BLaER1 (cell line): ENCODE measurements at regions not wholly inside any gene's neighbourhood (a gene's known extent, or its start where the extent isn't known, plus 50 kb on each side); places are given as distances from the start of the nearest gene placed in this dataset.
A peak's percentile ranks its signal among the peaks of the same experiment; 100 is the strongest.

ENCODE experiments used
- H3K27ac ChIP-seq: shearing (Covaris generic); formaldehyde crosslinking; 2 replicates; pipeline ENCODE4 v1.8.1; 2022
- H3K27me3 ChIP-seq: shearing (Covaris generic); formaldehyde crosslinking; 2 replicates; pipeline ENCODE4 v1.8.1; 2022
- H3K36me3 ChIP-seq: shearing (Covaris generic); formaldehyde crosslinking; 2 replicates; pipeline ENCODE4 v1.8.1; 2022
- H3K4me1 ChIP-seq: shearing (Covaris generic); formaldehyde crosslinking; 2 replicates; pipeline ENCODE4 v1.8.1; 2022
- H3K4me2 ChIP-seq: shearing (Covaris generic); formaldehyde crosslinking; 2 replicates; pipeline ENCODE4 v1.8.1; 2022
- H3K4me3 ChIP-seq: shearing (Covaris generic); formaldehyde crosslinking; 2 replicates; pipeline ENCODE4 v1.8.1; 2022
- H3K9ac ChIP-seq: shearing (Covaris generic); formaldehyde crosslinking; 2 replicates; pipeline ENCODE4 v1.8.1; 2022
- H3K9me3 ChIP-seq: shearing (Covaris generic); formaldehyde crosslinking; 2 replicates; pipeline ENCODE4 v1.8.1; 2022
- H4K20me1 ChIP-seq: shearing (Covaris generic); formaldehyde crosslinking; 2 replicates; pipeline ENCODE4 v1.8.1; 2022
- Cebpa-rat ChIP-seq: shearing (Covaris generic); IDR thresholded peaks from 2 replicates; pipeline ENCODE4 v1.8.1; 2022

DNA sequence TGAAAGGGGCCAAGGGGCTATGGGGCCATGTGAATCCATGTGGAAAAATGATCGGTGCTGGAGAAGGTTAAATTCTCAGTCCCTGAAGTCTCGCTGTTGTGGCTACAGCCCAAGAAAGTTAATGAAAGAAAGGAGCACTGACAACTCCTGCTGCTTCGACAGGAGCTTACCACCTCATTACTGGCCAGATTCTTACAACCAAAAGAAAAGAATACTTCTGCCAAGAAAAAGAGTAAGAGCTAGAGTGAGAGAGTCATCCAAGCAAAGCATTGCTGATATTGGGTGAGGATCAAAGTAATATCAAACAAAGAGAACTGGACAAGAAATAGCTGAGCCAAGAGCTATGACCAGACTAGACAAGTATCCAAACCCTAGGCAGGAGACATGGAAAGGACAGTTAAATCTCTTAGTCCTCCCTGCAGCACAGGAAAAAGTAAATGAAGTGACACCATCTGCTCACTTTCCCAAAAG is 348.4 kb upstream of the PLSCR5 start:
- Histone ChIP-seq H3K9me3 (no peaks in the 10 kb centered on the region), H3K27ac (no peak overlapping the region), H3K36me3 (no peaks in the 10 kb centered on the region), H3K27me3 (no peaks in the 10 kb centered on the region), H3K4me2 (no peak overlapping the region), H3K4me1 (no peaks in the 10 kb centered on the region), H3K9ac (no peak overlapping the region), H4K20me1 (no peaks in the 10 kb centered on the region), H3K4me3 (no peak overlapping the region)
- no peak for TF ChIP-seq Cebpa-rat

DNA sequence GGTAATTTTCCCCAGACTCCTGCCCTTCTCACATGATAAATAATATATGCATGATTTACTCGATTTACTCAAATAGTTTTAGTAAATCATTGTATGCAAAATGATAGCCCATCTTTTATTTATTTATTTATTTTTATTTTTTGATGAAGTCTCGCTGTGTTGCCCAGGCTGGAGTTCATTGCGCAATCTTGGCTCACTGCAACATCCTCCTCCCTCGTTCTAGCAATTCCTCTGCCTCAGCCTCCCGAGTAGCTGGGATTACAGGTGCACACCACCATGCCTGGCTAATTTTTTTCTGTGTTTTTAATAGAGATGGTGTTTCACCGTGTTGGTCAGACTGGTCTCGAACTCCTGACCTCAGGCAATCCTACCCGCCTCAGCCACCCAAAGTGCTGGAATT is 343.8 kb upstream of the PLSCR5 start:
- Histone ChIP-seq H3K4me2 (no peak overlapping the region), H3K9ac (no peak overlapping the region), H4K20me1 (no peaks in the 10 kb centered on the region), H3K4me3 (no peak overlapping the region), H3K4me1 (no peaks in the 10 kb centered on the region), H3K27me3 (no peaks in the 10 kb centered on the region), H3K36me3 (no peaks in the 10 kb centered on the region), H3K9me3 (no peaks in the 10 kb centered on the region), H3K27ac (no peak overlapping the region)
- peak; percentile 87 for TF ChIP-seq Cebpa-rat

- H3K4me2 ChIP-seq = no peak overlapping the region
- H3K9me3 ChIP-seq = no peaks in the 10 kb centered on the region
- no peak overlapping the region for H3K4me3 ChIP-seq
- H3K27ac ChIP-seq = no peak overlapping the region
- no peaks in the 10 kb centered on the region for H3K4me1 ChIP-seq
- H3K27me3 ChIP-seq = no peaks in the 10 kb centered on the region
- no peak for TF ChIP-seq Cebpa-rat
- H3K9ac ChIP-seq = no peak overlapping the region
- H3K36me3 ChIP-seq = no peaks in the 10 kb centered on the region
- H4K20me1 ChIP-seq = no peaks in the 10 kb centered on the region
Measured at GRCh38 chr3:146948186-146948585, 343.0 kb upstream of the PLSCR5 start.

GRCh38 chr3:146929696-146930095 is 324.6 kb upstream of the PLSCR5 start:
- H3K27me3 ChIP-seq = no peaks in the 10 kb centered on the region
- H4K20me1 ChIP-seq = no peaks in the 10 kb centered on the region
- H3K4me2 ChIP-seq = no peak overlapping the region
- TF ChIP-seq Cebpa-rat = no peak
- H3K36me3 ChIP-seq = no peaks in the 10 kb centered on the region
- no peak overlapping the region for H3K9ac ChIP-seq
- H3K27ac ChIP-seq = no peak overlapping the region
- H3K9me3 ChIP-seq = no peaks in the 10 kb centered on the region
- H3K4me1 ChIP-seq = no peaks in the 10 kb centered on the region
- no peak overlapping the region for H3K4me3 ChIP-seq

- Histone ChIP-seq H3K4me2 (no peak overlapping the region), H3K4me3 (no peak overlapping the region), H4K20me1 (no peaks in the 10 kb centered on the region), H3K4me1 (no peaks in the 10 kb centered on the region), H3K27me3 (no peaks in the 10 kb centered on the region), H3K9me3 (no peaks in the 10 kb centered on the region), H3K27ac (no peak overlapping the region), H3K9ac (no peak overlapping the region), H3K36me3 (no peaks in the 10 kb centered on the region)
- TF ChIP-seq Cebpa-rat = no peak
Measured at GRCh38 chr3:146928421-146929059, 323.4 kb upstream of the PLSCR5 start.

GRCh38 chr3:146921693-146922092 is 316.5 kb upstream of the PLSCR5 start:
- Histone ChIP-seq H3K4me3 (no peak overlapping the region), H3K4me2 (no peak overlapping the region), H3K27ac (no peak overlapping the region), H3K36me3 (no peaks in the 10 kb centered on the region), H3K9ac (no peak overlapping the region), H4K20me1 (no peaks in the 10 kb centered on the region), H3K27me3 (no peaks in the 10 kb centered on the region), H3K9me3 (no peaks in the 10 kb centered on the region), H3K4me1 (no peaks in the 10 kb centered on the region)
- TF ChIP-seq Cebpa-rat = no peak

DNA sequence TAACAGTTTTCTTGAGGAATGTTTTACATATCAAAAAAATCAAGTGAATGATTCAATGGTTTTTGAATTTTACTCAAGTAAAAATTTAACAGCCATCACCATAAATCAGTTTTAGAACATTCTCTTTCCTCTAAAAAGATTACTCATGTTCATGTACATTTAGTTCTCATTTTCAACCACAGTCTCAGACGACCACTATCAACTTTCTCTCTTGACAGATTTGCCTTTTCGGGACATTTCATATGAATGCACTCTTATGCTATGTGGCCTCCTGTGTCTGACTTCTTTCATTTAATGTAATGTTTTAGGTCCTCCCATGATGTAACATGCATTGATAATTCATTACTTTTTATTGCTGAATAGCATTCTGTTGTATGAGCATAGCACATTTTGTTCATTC is 309.3 kb upstream of the PLSCR5 start:
- no peaks in the 10 kb centered on the region for H3K36me3 ChIP-seq
- H3K27ac ChIP-seq = no peak overlapping the region
- H3K4me3 ChIP-seq = no peak overlapping the region
- H3K9ac ChIP-seq = no peak overlapping the region
- no peaks in the 10 kb centered on the region for H4K20me1 ChIP-seq
- H3K4me1 ChIP-seq = no peaks in the 10 kb centered on the region
- H3K4me2 ChIP-seq = no peak overlapping the region
- no peaks in the 10 kb centered on the region for H3K27me3 ChIP-seq
- no peak for TF ChIP-seq Cebpa-rat
- H3K9me3 ChIP-seq = peaks cover 5% of the 10 kb centered on the region

- no peaks in the 10 kb centered on the region for H3K27me3 ChIP-seq
- no peaks in the 10 kb centered on the region for H3K4me1 ChIP-seq
- H3K27ac ChIP-seq = no peak overlapping the region
- no peak for TF ChIP-seq Cebpa-rat
- no peak overlapping the region for H3K4me2 ChIP-seq
- H3K9me3 ChIP-seq = peaks cover 5% of the 10 kb centered on the region
- no peaks in the 10 kb centered on the region for H3K36me3 ChIP-seq
- no peaks in the 10 kb centered on the region for H4K20me1 ChIP-seq
- H3K9ac ChIP-seq = no peak overlapping the region
- H3K4me3 ChIP-seq = no peak overlapping the region
Measured at GRCh38 chr3:146912241-146913015, 307.3 kb upstream of the PLSCR5 start.

GRCh38 chr3:146903927-146904326 is 298.8 kb upstream of the PLSCR5 start:
- no peak overlapping the region for H3K4me3 ChIP-seq
- H3K4me2 ChIP-seq = no peak overlapping the region
- H3K9ac ChIP-seq = no peak overlapping the region
- H4K20me1 ChIP-seq = no peaks in the 10 kb centered on the region
- no peak overlapping the region for H3K27ac ChIP-seq
- H3K9me3 ChIP-seq = no peaks in the 10 kb centered on the region
- no peak for TF ChIP-seq Cebpa-rat
- H3K27me3 ChIP-seq = no peaks in the 10 kb centered on the region
- no peaks in the 10 kb centered on the region for H3K4me1 ChIP-seq
- no peaks in the 10 kb centered on the region for H3K36me3 ChIP-seq

DNA sequence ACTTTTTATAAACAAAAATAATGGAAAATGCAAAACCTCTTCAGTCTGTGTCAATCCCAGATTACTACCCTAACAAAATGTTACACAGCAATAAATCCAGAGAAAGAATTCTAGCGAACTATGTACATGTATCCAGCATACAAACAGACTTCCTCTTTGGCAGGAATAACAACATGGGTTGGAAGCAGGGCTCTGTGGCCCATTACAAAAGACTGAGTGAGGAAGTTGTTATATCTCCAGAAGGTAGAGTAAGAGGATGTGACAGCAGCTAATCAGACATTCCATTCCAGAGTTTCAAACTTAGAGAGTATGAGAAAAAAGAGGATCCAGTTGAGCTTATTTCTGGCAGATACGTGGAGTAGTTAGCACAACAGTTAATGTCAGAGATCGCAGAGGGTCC is 294.0 kb upstream of the PLSCR5 start:
- Histone ChIP-seq H3K4me1 (no peaks in the 10 kb centered on the region), H3K9ac (no peak overlapping the region), H3K36me3 (no peaks in the 10 kb centered on the region), H3K27me3 (no peaks in the 10 kb centered on the region), H4K20me1 (no peaks in the 10 kb centered on the region), H3K4me2 (no peak overlapping the region), H3K4me3 (no peak overlapping the region), H3K27ac (no peak overlapping the region), H3K9me3 (no peaks in the 10 kb centered on the region)
- TF ChIP-seq Cebpa-rat = no peak
